Middle frontal gyrus (tissue), 1 donor: ENCODE measurements at regions not wholly inside any gene's neighbourhood (a gene's known extent, or its start where the extent isn't known, plus 50 kb on each side); places are given as distances from the start of the nearest gene placed in this dataset.

Experiments used
- DNase-seq: peaks from one replicate; pipeline ENCODE4 v3.0.0-alpha.2; 2015; ENCODE audit warnings: low spot score; ENCODE audit errors: extremely low spot score

DNA sequence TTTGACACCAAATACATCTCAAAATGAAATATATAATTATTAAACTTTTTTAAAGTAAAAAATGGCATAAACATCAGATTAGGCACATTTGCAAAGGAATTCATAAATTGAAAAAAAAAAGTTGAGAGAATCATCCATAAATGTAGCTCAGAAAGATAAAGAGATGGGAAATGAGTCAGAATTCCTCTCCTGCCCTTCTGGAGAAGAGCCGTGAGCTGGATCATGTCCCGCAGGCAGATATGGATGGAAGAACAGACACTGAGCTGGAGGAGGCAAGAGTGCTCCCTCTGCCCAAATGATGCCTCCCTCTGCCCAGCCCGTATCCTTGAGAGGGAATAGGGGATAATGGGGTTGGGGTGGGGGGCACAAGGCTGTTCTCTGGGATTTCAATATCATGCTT, 190.9 kb downstream of the TFCP2L1 start:
- DNase-seq, result no peak

DNA sequence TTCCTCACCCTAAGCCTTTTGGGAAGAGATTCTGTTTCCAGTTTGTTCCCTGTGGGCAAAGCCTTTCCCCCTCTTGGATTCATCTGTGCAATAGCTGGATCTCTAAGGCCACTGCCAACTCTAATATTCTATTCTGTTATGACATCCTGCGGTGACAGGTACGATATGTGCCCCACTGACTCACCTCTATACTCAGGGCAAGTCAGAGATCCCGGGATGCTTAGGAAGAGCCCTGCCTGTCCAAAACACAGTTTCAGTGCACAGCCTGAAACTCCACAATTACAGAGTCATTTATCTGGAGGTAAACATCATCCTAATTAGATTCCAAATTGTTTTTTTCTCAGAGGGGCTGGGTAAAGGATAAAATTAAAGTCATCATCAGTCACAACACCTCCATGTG, 190.2 kb downstream of the TFCP2L1 start:
- DNase-seq, result no peak

DNA sequence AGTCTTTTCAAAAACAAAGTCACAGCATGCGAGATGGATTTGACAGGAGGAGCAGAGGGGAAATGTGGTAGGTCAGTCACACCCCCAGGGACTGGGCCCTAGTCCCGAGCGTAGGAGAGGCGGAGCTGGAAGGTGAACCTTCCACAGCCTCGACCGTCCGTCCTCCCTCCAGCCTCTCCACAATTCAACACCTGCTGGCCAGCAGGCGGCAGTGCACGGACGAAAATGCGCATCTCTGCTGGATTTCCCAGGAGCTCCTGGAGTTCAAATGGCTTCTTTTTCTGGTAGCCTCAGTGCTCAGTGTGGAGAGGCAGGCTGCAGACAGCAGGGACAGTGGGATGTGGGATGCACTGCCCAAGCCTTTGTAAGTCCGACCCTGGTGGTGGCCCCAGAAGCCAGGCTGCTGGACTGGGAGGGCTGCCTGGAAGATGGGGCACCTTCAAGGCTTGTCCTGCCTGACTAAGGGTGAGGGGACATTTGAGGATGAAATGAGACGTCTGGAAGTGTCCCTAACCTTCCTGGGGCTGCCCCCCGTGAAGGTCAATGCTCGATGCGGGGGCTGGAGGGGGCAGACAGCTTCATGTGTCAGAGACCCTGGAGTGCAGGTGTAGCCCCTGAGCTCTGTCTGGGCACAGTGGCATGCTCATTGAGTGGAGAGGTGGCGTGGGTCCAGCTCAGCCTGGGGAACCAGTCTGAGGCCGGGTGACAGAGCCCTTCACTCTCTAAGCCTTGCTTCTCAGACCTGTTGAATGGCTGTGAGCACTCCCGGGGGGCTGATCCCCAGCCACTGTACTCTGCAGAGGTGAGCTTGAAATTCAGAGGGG, 189.5 kb downstream of the TFCP2L1 start:
- no peak for DNase-seq

DNA sequence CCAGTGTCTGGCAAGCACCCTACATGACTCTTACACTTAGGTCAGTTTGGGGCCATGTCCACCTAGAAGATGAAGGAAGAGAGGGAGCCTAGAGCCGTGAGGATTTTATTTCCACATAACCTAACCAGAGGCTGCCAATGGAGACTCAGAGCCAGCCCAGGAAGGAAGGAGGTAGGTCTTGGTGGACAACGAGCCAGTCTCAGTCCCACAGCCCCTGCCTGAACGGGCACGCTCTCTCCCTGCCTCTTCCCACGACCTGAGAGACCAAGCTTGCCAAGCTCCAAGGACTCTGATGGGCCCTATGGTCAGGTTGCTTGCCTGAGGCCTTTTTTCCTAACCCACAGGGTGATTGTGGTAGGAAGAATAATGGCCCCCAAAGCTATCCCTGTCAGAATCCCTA, 188.4 kb downstream of the TFCP2L1 start:
- DNase-seq, result no peak

DNA sequence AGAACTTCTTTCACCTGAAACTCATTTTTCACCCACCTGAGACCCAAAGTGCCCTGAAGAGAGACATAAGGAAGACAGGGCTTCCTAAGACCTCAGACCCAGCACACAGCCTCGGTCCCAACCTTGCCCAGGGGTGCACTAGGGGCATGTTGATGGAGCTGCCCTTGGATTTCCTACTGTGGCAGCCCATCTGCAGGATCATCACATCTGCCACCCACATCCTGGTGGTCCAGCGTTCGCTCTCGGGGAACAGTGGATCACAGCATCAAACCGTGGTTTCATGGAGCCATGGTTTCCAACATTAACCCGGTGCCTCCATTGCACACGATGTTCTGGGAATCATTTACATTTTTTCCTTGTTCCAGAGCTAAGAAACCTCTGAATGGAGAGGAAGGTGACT, 186.4 kb downstream of the TFCP2L1 start:
- no peak for DNase-seq

DNA sequence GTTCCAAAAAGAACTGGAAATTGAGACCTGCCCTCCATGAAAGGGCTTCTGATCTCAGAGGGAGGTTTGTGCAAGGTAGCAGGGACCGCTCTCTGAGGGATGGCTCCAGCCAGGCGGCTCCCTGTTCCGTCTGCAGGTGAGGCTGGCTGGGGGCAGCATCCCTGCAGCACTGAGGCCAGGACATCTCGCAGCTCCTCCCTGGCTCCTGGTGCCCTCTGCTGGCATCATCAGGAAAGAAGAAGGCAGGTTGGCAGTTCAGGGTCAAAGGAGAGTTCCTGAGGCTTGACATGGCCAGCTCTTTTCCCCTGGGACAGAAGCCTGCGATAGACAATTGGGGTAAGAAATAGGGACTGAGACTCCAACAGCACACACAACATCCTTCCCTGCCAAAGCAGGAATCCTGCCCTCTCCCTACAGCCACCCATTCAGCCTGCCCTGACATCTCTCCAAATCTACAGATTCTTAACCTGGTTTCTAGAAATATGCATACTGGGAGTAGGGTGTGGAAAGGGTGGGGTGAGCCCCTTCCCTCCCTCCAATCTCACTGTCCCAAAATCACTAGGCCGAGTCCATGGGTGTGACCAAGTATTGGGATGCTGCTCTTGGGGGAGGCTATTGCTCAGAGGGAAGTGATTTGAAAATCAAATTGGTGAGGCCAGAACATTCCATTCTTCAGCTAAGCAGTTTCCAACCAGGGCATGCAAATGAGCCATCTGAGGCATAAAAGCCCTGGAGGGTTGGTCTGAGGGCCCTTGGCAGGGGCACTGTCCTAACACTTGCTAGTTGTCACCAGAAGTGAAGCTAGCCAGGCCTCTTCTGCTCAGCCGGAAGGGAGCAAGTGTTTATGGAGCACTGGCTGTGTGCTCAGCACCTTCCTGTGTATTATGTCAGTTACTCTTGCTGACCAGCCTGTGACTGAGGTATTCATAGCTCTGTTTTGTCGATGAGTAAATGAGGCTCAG, 185.4 kb downstream of the TFCP2L1 start:
- no peak for DNase-seq

DNA sequence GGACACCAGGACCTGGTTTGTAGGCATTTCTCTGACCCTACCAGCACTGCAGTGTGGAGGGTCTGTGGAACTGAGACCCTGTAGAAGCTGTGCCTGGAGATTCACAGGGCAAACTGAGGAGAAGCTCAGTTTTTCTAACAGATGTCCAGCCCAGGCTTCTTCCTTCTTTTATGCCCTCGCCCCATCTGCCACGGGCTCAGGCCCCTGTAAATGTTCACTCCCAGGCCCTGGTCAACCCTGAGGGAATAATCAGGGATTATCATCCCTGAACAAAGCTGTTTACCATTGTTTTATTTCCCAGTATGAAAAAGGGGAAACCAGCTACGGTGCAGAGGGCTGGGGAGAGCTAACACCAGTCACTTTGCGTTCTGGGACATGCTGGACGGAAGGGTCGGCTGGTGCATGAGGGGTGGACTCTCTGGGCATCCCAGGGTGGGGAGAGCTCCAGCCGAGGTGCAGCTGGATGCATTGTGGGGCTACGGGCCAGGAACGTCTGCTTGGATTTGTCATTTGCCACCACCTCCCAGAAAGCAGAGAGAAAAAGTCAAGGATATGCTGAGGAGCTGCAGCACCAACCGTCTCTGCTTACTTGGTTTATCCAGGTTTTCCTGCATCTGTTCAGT, 183.8 kb downstream of the TFCP2L1 start:
- no peak for DNase-seq

DNA sequence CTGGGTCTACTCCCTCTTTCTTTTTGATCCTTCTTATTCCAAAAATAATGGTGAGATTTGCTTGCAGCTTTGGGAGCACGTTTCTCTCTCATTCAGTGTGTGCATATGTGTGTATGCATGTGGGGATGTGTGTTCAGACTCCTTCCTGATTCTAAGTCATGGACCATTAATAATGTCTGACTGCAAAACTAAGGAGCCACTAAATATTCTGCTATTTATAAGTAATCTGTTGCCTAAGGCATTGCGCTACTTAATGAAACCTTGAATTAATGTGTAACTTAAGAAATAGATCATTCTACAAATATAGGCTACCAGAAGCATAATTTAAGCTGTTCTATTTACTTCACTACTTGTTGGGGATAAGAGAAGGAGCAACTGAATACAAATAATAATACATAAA, 182.1 kb downstream of the TFCP2L1 start:
- DNase-seq, result no peak

DNA sequence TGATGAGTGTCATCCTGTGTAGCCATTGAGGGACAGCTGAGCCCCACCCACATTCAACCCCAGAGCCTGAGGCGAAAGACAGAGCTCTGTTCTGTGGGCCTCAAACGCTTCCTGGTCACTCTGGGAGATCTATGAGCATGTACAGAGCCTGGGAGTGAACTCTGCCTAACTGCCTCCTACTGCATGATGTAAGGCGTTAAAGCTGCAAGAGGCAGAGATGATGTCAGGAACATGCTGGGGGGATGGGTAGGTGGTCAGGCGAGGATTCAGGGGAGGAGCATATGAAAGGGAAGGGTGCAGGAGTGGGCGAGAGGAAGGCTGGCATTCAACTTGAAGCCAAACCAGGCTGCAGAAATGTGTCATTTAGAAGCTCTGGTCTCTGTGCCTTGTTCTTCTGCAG, 181.0 kb downstream of the TFCP2L1 start:
- no peak for DNase-seq

DNA sequence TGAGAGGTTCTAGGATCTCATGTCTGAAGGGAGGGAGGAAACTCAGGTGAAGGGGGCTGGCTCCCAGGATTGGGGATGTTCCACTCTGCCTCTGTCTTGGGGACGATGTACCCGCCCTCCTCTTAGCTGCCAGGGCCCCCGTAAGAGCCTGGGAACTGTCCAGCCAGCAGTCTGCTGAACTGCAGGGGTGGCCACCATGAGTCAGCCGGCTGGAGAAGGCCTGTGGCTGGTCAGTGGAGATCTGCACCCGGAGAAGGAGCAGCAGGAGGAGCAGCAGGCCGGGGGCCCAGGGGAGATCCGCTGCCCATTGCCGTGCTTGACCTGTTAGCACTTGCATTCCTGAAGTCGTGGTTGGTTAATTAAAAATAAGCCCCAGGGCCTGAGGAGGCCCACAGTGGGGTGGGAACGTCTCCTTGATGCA, 180.3 kb downstream of the TFCP2L1 start:
- DNase-seq, result no peak

DNA sequence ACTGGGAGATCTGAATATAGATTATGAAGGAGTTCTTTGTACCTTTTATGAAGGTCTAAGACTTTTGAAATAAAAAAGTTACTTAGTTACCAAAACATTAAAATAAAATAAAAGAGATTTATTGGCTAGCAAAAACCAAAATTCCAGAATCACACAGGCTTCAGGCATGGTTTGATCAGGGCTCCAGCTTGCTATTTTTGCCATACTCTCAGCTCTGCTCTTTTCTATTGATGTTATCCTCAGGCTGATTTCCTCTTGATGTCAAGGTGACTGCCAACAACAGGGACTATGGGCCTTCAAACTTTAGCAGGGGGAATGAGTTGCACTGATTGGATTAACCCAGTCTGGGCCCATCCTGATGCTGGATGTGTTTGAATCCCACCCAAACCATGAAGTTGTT, 174.1 kb downstream of the TFCP2L1 start:
- DNase-seq, result no peak

DNA sequence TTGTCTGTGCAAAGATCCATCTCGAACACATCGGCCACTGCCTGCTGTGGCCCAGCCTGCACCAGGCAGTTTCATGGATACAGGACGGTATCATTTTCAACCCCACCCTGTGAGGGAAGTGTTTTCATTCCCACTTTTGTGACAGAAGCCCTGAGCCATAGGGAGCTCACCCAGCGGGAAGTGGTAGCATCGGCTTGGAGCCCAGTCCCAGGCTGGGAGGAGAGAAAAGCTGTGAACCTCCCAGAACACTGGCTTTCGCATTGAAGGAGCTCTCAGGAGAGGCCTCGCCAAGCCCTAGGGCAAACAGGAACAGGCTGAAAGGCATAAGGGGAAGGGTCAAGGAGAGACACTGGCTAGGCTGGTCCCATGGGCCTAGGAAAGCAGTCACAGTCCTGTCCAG, 166.1 kb downstream of the TFCP2L1 start:
- DNase-seq, result no peak

DNA sequence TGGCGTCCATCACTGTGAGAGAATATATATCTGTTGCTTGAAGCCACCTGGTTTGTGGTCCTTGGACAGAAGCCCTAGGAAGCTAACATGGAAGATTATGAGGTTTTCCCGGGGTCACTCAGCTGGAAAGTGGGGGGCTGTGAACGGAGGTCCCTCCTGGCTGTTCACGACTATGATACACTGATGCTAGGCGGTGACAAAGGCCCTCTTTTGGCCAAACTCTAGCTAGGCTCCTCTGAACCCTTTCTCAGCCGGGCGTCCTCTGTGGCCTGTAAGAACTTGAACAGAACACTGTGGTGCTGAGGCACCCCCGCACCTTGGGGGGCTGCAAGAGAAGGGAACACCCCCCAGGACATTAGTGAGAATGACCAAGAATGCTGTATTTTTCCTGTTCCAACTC, 164.6 kb downstream of the TFCP2L1 start:
- DNase-seq, result no peak

DNA sequence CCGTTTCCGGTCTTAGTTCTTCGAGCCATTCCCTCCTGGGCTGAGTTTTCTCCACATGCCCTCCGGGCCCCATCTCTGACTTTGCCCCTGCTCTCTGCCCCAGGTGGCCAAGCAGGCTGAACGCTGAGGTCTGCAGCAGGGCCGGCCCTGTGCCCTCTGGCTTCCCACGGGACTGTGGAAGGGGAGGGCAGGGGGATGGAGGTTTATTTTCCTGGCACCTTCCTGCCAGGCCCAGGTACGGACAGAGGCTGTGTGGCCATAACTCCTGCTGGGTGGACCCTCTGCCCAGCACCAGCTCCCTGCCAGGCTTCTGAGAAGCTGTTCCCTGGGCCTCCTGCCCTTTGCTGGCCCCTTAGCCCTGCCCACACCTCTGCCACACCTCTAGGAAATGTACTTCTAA, 164.0 kb downstream of the TFCP2L1 start:
- no peak for DNase-seq

DNA sequence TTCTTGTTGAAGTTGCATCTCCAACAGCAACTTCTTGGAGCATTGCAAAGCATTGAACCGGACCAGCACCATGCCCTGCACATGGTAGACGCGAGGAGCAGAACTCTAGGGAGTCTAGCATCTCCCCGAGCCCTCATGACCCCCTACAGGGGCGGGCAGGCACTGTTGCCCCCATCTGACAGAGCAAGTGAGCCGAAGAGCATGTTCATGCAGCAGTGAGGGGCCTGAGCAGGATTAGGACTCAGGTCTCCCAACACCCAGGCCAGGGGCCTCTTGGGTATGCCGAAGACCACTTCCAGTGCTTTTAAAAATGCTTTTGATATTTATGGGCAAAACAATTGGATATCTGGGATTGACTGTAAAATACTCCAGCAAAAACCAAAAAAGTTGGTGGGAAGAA, 163.3 kb downstream of the TFCP2L1 start:
- DNase-seq, result no peak

DNA sequence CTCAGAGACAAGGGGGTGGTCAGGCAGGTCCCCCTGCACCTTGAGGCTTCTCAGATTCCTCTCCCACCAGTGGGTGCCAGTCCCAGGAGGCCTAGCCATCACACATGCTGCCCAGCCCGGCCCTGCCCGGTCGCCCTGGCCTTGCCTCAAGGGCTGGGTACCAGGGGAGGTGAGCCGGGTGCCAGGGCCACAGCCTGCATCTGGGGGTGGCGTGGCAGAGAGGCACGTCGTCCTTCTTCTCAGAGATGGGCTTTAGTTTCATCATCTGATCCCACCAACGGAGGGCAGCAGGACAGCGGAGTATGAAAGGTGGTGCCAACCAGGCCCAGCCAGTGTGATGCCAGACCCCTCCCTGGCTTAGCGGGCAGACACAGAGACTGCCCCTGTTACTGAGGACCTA, 161.7 kb downstream of the TFCP2L1 start:
- no peak for DNase-seq

DNA sequence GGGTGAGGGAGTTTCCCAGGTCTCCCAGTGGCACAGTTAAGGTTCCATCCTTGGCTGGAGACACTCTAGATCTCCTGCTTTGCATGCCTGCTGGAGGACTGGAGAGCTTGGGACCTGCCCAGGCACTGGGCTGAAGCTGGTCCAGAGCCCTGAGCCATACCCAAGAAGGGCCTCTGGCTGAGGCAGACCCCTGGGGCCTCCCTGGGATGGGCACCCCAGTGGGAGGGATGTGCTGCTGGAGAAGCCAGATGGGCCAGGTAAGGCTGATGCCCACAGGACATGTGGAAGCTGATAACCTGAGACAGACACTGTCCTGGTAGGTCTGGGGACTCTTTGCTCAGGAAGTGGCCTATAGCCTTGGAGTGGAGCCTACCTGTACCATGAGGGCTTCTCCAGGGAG, 160.7 kb downstream of the TFCP2L1 start:
- DNase-seq, result no peak

DNA sequence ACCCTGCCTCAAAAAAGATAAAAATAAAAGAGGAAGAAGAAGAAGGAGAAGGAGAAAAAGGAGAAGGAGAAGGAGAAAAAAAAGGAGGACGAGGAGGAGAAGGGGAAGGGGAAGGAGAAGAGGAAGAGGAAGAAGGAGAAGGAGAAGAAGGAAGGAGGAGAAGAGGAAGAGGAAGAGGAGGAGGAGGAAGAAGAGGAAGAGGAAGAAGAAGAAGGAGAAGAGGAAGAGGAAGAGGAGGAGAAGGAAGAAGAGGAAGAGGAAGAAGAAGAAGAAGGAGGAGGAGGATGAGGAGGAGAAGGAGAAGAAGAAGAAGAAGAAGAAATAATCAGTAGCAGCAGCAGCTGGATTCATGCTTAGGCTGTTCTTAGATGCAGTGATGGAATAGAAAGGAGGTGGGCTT, 159.7 kb downstream of the TFCP2L1 start:
- DNase-seq, result no peak

DNA sequence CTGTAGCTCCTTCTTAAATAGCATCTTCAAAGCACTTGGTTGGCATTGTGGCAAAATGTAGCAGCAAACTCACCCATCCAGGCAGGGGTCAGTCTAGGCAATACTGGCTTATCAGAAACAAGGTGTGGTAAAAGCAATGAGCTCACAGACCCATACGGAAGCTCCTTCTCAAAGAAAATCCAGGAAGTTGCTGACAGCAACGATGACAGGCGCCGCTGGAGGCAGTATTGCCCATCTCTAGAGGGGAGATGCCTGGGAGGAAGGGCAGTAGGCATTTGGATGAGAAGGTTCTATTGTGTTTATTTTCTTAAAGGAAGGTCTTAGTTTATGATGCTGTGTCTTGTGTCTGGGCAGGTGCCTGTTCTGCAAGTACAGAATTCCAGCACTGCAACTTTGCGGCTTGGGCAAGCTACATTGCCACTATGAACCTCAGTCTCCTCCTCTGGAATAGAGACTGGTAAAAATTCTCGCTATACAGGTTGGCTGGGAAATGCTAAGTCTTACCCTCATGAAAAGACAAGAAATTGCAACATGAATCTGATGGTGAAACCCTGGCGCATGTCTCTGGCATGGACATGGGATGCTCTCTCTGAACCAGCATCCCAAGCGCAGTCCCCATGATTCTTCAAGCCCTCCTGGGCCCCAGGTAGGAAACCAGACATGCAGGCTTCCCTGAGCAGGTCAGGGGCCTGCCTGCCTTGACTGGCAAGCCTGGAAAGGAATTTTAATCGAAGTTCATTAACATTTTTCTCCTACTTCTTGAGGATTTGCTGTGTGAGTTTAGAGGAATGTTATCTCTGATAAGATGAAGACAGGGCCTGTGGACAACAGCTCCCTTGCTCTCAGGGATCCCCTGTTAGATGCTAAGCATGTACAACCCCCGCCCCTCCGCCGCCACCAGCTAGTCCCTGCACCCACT, 156.0 kb downstream of the TFCP2L1 start:
- DNase-seq, result no peak

DNA sequence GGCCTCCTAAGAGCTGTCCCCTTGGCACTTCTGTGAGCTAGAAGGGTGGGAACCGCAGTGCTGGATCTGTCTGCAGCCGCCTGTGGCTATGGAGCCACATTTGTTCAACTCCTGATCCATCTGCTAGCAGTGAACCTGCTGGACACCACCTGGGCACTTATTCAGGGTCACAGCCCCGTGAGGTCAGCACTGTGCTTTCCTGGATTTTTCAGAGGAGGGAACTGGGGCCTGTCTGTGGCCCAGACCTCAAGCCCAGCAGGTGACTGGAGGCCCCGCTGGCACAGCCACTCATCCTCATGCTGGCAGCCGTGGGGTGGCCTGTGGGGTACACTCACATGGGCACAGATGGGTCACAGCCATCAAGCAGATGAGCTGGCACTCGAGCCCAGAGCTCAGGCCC, 155.3 kb downstream of the TFCP2L1 start:
- no peak for DNase-seq

DNA sequence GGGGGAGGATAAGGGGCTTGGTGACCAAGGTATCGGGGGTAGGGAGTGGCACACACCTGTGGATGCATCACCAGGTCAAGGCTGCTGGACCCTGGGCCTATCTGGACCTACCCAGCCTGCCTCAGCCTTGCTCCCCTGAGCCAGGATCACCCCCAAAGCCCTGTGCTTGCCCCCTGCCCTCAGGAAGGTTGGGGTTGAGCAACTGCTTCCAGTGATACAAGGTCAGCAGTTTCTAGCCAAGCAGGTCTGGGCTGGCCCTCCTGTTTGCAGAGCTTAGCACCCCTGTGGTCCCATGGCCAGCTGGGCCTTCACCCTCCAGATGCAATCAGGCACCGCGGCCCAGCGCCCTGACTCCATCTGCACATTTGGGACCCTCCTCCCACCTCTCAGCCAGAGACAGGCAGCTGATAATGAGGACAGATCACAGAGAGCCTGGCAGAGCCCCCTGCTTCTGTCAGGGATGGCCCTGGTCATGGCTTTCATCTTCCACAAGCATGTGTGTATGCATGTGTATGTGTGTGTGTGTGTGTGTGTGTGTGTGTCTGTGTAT, 154.6 kb downstream of the TFCP2L1 start:
- no peak for DNase-seq
